Gastrocnemius medialis (tissue), 4 donors: ENCODE measurements at regions not wholly inside any gene's neighbourhood (a gene's known extent, or its start where the extent isn't known, plus 50 kb on each side); places are given as distances from the start of the nearest gene placed in this dataset.

Experiments
- ATAC-seq, 2 donors: fragments of 150-250 bp; one replicate each; pipeline ENCODE4 v1.9.1; 2016
- DNase-seq, 2 donors: peaks; one replicate each; pipeline ENCODE4 v3.0.0-alpha.2; 2019
- H3K27ac ChIP-seq, 4 donors: fragments of 200-600 bp; sonication (generic); 1 replicate in 1 of 4; 2 replicates in 3 of 4; pipeline ENCODE4 v1.5.1; 2016 to 2018; ENCODE audit warnings: mild to moderate bottlenecking in 2 of 4, moderate library complexity in 1 of 4
- H3K27me3 ChIP-seq, 3 donors: fragments of 200-600 bp; sonication (generic) in 2 of 3; 1 replicate in 1 of 3; 2 replicates in 2 of 3; pipeline versions ENCODE4 v1.5.1 to v1.6.0; 2016 to 2019; ENCODE audit warnings: mild to moderate bottlenecking in 1 of 3, moderate library complexity in 1 of 3
- H3K36me3 ChIP-seq, 2 donors: fragments of 200-600 bp; sonication (generic) in 1 of 2; one replicate each; pipeline ENCODE4 v1.5.1; 2017 to 2018
- H3K4me1 ChIP-seq, 2 donors: fragments of 200-600 bp; sonication (generic) in 1 of 2; one replicate each; pipeline ENCODE4 v1.5.1; 2016 to 2017; ENCODE audit warnings: mild to moderate bottlenecking in 2 of 2
- H3K4me3 ChIP-seq, 4 donors: fragments of 200-600 bp; sonication (generic) in 3 of 4; 1 replicate in 1 of 4; 2 replicates in 3 of 4; pipeline ENCODE4 v1.5.1; 2016 to 2019; ENCODE audit warnings: mild to moderate bottlenecking in 2 of 4
- H3K9me3 ChIP-seq, 3 donors: fragments of 200-600 bp; sonication (generic) in 2 of 3; 1 replicate in 1 of 3; 2 replicates in 2 of 3; pipeline ENCODE4 v1.5.1; 2016 to 2019
- CTCF ChIP-seq, 5 experiments: fragments of 450-650 bp in 3 of 5; fragments of 200-600 bp in 2 of 5; sonication (generic) in 2 of 5; IDR thresholded peaks in 4 of 5; conservative IDR thresholded peaks in 1 of 5; 1 replicate in 4 of 5; 2 replicates in 1 of 5; pipeline ENCODE4 v1.5.1; 2016 to 2019; ENCODE audit warnings: antibody characterized with exemption in 5 of 5, mild to moderate bottlenecking in 3 of 5, moderate library complexity in 3 of 5
- POLR2A ChIP-seq, 2 donors: fragments of 450-650 bp; IDR thresholded peaks; one replicate each; pipeline ENCODE4 v1.6.1; 2017; ENCODE audit warnings: antibody characterized with exemption in 2 of 2, mild to moderate bottlenecking in 2 of 2, moderate library complexity in 2 of 2
- in situ Hi-C, 4 donors: fragments of 200-750 bp; cut with MboI; loops; one replicate each; pipeline versions ENCODE4 v1.15.0 to v1.8.0; 2017; ENCODE audit warnings: low sequenced_read_pairs in 4 of 4
- intact Hi-C: fragments of 100-400 bp; cut with DNase I; formaldehyde crosslinking; loops from one replicate; pipeline ENCODE4 v1.15.1; 2023; ENCODE audit warnings: low total_unique reads

GRCh38 chr18:2310886-2311285 is 260.4 kb downstream of the METTL4 start:
- DNase-seq, result no peak
- H3K4me3 ChIP-seq, result no peak overlapping the region
- intact Hi-C loops (no loop called here), in situ Hi-C loops (no loop called here)
- ATAC-seq, result no peak
- H3K27me3 ChIP-seq, result no peaks in the 10 kb centered on the region
- no peaks in the 10 kb centered on the region for H3K9me3 ChIP-seq
- H3K4me1 ChIP-seq, result no peaks in the 10 kb centered on the region
- no peak overlapping the region for H3K27ac ChIP-seq
- TF ChIP-seq CTCF (IDR thresholded peaks at IDR 0.05 in 4 of 5, conservative IDR thresholded peaks at IDR 0.05 in 1 of 5) (no peak), POLR2A (IDR thresholded peaks at IDR 0.05) (no peak)
- no peaks in the 10 kb centered on the region for H3K36me3 ChIP-seq

GRCh38 chr18:2312440-2312839 is 258.9 kb downstream of the METTL4 start:
- DNase-seq (no peak), ATAC-seq (no peak)
- H3K9me3 ChIP-seq, result no peaks in the 10 kb centered on the region
- H3K4me1 ChIP-seq, result no peaks in the 10 kb centered on the region
- H3K4me3 ChIP-seq, result no peak overlapping the region
- H3K27me3 ChIP-seq, result no peaks in the 10 kb centered on the region
- H3K36me3 ChIP-seq, result no peaks in the 10 kb centered on the region
- intact Hi-C loops (no loop called here), in situ Hi-C loops (no loop called here)
- H3K27ac ChIP-seq, result no peak overlapping the region
- TF ChIP-seq POLR2A (IDR thresholded peaks at IDR 0.05) (no peak), CTCF (IDR thresholded peaks at IDR 0.05 in 4 of 5, conservative IDR thresholded peaks at IDR 0.05 in 1 of 5) (no peak)

- no peak for TF ChIP-seq CTCF (IDR thresholded peaks at IDR 0.05 in 4 of 5, conservative IDR thresholded peaks at IDR 0.05 in 1 of 5)
- TF ChIP-seq POLR2A (IDR thresholded peaks at IDR 0.05), result no peak
- in situ Hi-C loops, result no loop called here
- H3K27ac ChIP-seq, result no peak overlapping the region
Measured at GRCh38 chr18:2313332-2313731, 258.0 kb downstream of the METTL4 start.

GRCh38 chr18:2316082-2316750 is 255.1 kb downstream of the METTL4 start:
- H3K4me3 ChIP-seq, result no peak overlapping the region
- H3K36me3 ChIP-seq, result no peaks in the 10 kb centered on the region
- intact Hi-C loops, result no loop called here
- H3K27me3 ChIP-seq, result peaks cover 0 to 2% (median 0%) of the 10 kb centered on the region in 3 donors
- TF ChIP-seq POLR2A (IDR thresholded peaks at IDR 0.05), result no peak
- TF ChIP-seq CTCF (IDR thresholded peaks at IDR 0.05 in 4 of 5, conservative IDR thresholded peaks at IDR 0.05 in 1 of 5), result no peak
- DNase-seq (no peak), ATAC-seq (no peak)
- no peak overlapping the region for H3K27ac ChIP-seq
- in situ Hi-C loops, result no loop called here
- H3K4me1 ChIP-seq, result no peaks in the 10 kb centered on the region
- H3K9me3 ChIP-seq, result no peaks in the 10 kb centered on the region

More at GRCh38 chr18:2313332-2313731, 258.0 kb downstream of the METTL4 start:
- ATAC-seq, result no peak
- H3K36me3 ChIP-seq, result no peaks in the 10 kb centered on the region
- no peaks in the 10 kb centered on the region for H3K27me3 ChIP-seq
- intact Hi-C loops, result no loop called here
- H3K4me1 ChIP-seq, result no peaks in the 10 kb centered on the region
- DNase-seq, result no peak
- no peak overlapping the region for H3K4me3 ChIP-seq
- no peaks in the 10 kb centered on the region for H3K9me3 ChIP-seq
